Endothelial cell of umbilical vein (primary cell): ENCODE measurements at regions not wholly inside any gene's neighbourhood (a gene's known extent, or its start where the extent isn't known, plus 50 kb on each side); places are given as distances from the start of the nearest gene placed in this dataset.

ENCODE experiments used
- EZH2 ChIP-seq: IDR thresholded peaks from 2 replicates; pipeline ENCODE4 v1.6.1; 2012; ENCODE audit warnings: borderline replicate concordance, low read depth, mild to moderate bottlenecking, moderate library complexity, low read length, inconsistent platforms; ENCODE audit not compliant: severe bottlenecking
- FOS ChIP-seq: IDR thresholded peaks from 2 replicates; pipeline ENCODE4 v1.6.1; 2011; ENCODE audit warnings: mild to moderate bottlenecking, low read length, moderate library complexity, borderline replicate concordance; ENCODE audit not compliant: insufficient read depth
- GATA2 ChIP-seq: IDR thresholded peaks from 2 replicates; pipeline ENCODE4 v1.7.0; 2011; ENCODE audit warnings: low read depth, mild to moderate bottlenecking, moderate library complexity, mixed read lengths, low read length; ENCODE audit not compliant: insufficient read length, insufficient read depth
- JUN ChIP-seq: IDR thresholded peaks from 2 replicates; pipeline ENCODE4 v1.6.1; 2011; ENCODE audit warnings: borderline replicate concordance, low read depth; ENCODE audit not compliant: insufficient read length, insufficient read depth
- MYC ChIP-seq: IDR thresholded peaks from one replicate; pipeline ENCODE4 v1.6.1; 2011; ENCODE audit warnings: mild to moderate bottlenecking, low read depth, low read length
- POLR2A ChIP-seq: IDR thresholded peaks from 2 replicates; pipeline ENCODE4 v1.6.1; 2012; ENCODE audit warnings: low read depth, mild to moderate bottlenecking, control low read depth, low read length
- POLR2AphosphoS5 ChIP-seq: IDR thresholded peaks from 2 replicates; pipeline ENCODE4 v1.6.1; 2012; ENCODE audit warnings: low read depth, mild to moderate bottlenecking, control low read depth, low read length, moderate library complexity; ENCODE audit not compliant: insufficient read depth
- TF ChIP-seq, protein P1 (sequence below), 2 donors: IDR thresholded peaks; 1 replicate in 1 of 2; 2 replicates in 1 of 2; pipeline ENCODE4 v1.5.1; 2011; ENCODE audit warnings: low read length in 2 of 2, mild to moderate bottlenecking in 2 of 2, moderate library complexity in 2 of 2, control low read depth in 1 of 2, inconsistent platforms in 1 of 2, low read depth in 1 of 2; ENCODE audit not compliant: insufficient read depth in 1 of 2; ENCODE audit errors: extremely low read depth in 1 of 2
- TF ChIP-seq, protein P2 (sequence below): IDR thresholded peaks from 2 replicates; pipeline ENCODE4 v1.6.1; 2011; ENCODE audit not compliant: insufficient read depth, insufficient read length

DNA sequence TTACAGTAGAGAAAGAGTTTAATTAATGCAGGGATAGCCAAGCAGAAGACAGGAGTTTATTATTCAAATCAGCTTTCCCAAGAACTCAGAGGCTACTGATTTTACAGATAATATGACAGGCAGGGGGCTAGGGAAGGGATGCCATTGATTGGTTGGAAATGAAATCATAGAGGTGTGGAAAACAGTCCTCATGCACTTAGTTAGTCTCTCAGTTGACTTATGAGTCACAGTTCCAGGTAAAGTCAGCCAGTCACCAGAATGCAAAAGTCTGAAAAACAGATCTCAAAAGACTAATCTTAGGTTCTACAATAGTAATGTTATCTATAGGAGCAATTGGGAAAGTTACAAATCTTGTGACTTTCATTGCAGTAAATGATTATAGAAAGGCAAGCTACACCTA, 676.4 kb upstream of the CHAC2 start:
- TF ChIP-seq EZH2, result no peak
- TF ChIP-seq, protein P1, sequence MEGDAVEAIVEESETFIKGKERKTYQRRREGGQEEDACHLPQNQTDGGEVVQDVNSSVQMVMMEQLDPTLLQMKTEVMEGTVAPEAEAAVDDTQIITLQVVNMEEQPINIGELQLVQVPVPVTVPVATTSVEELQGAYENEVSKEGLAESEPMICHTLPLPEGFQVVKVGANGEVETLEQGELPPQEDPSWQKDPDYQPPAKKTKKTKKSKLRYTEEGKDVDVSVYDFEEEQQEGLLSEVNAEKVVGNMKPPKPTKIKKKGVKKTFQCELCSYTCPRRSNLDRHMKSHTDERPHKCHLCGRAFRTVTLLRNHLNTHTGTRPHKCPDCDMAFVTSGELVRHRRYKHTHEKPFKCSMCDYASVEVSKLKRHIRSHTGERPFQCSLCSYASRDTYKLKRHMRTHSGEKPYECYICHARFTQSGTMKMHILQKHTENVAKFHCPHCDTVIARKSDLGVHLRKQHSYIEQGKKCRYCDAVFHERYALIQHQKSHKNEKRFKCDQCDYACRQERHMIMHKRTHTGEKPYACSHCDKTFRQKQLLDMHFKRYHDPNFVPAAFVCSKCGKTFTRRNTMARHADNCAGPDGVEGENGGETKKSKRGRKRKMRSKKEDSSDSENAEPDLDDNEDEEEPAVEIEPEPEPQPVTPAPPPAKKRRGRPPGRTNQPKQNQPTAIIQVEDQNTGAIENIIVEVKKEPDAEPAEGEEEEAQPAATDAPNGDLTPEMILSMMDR (IDR thresholded peaks at IDR 0.05; ENCODE audit: extremely low read depth in 1 of 2, insufficient read depth in 1 of 2, low read depth in 1 of 2, low read length in 2 of 2), result no peak
- no peak for TF ChIP-seq POLR2A
- no peak for TF ChIP-seq POLR2AphosphoS5
- TF ChIP-seq, protein P2, sequence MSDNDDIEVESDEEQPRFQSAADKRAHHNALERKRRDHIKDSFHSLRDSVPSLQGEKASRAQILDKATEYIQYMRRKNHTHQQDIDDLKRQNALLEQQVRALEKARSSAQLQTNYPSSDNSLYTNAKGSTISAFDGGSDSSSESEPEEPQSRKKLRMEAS, result no peak
- TF ChIP-seq GATA2, result no peak
- no peak for TF ChIP-seq FOS
- TF ChIP-seq MYC, result no peak
- no peak for TF ChIP-seq JUN
